ENCODE measurements at regions not wholly inside any gene's neighbourhood (a gene's known extent, or its start where the extent isn't known, plus 50 kb on each side); places are given as distances from the start of the nearest gene placed in this dataset.

GRCh38 chr7:46606761-46607160 is 685.7 kb upstream of the IGFBP3 start:
- TF ChIP-seq FOXM1 (IDR thresholded peaks at IDR 0.05; ENCODE audit: borderline replicate concordance) (no peak), ARNT (IDR thresholded peaks at IDR 0.05) (no peak), NFRKB (IDR thresholded peaks at IDR 0.05) (no peak), HDGF (IDR thresholded peaks at IDR 0.05; ENCODE audit: borderline replicate concordance) (no peak)
- TF ChIP-seq, protein P1, sequence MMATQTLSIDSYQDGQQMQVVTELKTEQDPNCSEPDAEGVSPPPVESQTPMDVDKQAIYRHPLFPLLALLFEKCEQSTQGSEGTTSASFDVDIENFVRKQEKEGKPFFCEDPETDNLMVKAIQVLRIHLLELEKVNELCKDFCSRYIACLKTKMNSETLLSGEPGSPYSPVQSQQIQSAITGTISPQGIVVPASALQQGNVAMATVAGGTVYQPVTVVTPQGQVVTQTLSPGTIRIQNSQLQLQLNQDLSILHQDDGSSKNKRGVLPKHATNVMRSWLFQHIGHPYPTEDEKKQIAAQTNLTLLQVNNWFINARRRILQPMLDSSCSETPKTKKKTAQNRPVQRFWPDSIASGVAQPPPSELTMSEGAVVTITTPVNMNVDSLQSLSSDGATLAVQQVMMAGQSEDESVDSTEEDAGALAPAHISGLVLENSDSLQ (IDR thresholded peaks at IDR 0.05), result no peak

All from HEK293T (cell line).